ENCODE measurements at regions not wholly inside any gene's neighbourhood (a gene's known extent, or its start where the extent isn't known, plus 50 kb on each side); places are given as distances from the start of the nearest gene placed in this dataset.
"Not testable (repeated sequence)": the region's sequence is repeated elsewhere in the genome, so short reads cannot be mapped to it uniquely, and the experiment has no call there.

- Histone ChIP-seq H3K9me2 (replicated peaks; ENCODE audit: insufficient read depth, low read length) (no peaks in the 10 kb centered on the region), H3F3A (ENCODE audit: insufficient read depth, low read length) (no peaks in the 10 kb centered on the region)
- no peak for DNase-seq
These were observed 144.2 kb upstream of the PARD3B start for GRCh38 chr2:204401114-204401513.

GRCh38 chr2:204407204-204408014 lies 137.9 kb upstream of the PARD3B start:
- no peaks in the 10 kb centered on the region for H3K9me2 ChIP-seq (replicated peaks; ENCODE audit: insufficient read depth, low read length)
- no peaks in the 10 kb centered on the region for H3K9me3 ChIP-seq (replicated peaks; ENCODE audit: insufficient read depth, low read length)
- no peak overlapping the region for H3K4me3 ChIP-seq (ENCODE audit: low read length)
- no peak for DNase-seq
- H3K27me3 ChIP-seq (replicated peaks; ENCODE audit: insufficient read depth, low read length): no peaks in the 10 kb centered on the region
- TF ChIP-seq EZH2 (optimal IDR thresholded peaks at IDR 0.05; ENCODE audit: low read depth, low read length): no peak
- TF ChIP-seq CTCF (IDR thresholded peaks at IDR 0.05; ENCODE audit: low read length): no peak
- no peak for TF ChIP-seq EZH2phosphoT487 (IDR thresholded peaks at IDR 0.05; ENCODE audit: low read length)
- H3F3A ChIP-seq (ENCODE audit: insufficient read depth, low read length): no peaks in the 10 kb centered on the region
- no peaks in the 10 kb centered on the region for H3K36me3 ChIP-seq (replicated peaks; ENCODE audit: insufficient read depth, low read length)
- no peaks in the 10 kb centered on the region for H3K4me1 ChIP-seq (ENCODE audit: low read length)
- no peaks in the 10 kb centered on the region for H4K20me1 ChIP-seq (ENCODE audit: insufficient read depth, low read length)
- H3K79me2 ChIP-seq (ENCODE audit: low read length): no peaks in the 10 kb centered on the region
- no peak overlapping the region for H3K4me2 ChIP-seq (ENCODE audit: low read depth, low read length)
- no peak overlapping the region for H2AFZ ChIP-seq (ENCODE audit: low read length)
- no peak overlapping the region for H3K9ac ChIP-seq (ENCODE audit: low read length)
- H3K27ac ChIP-seq (ENCODE audit: low read length): no peak overlapping the region

More at GRCh38 chr2:204401114-204401513, 144.2 kb upstream of the PARD3B start:
- no peak overlapping the region for H3K4me2 ChIP-seq (ENCODE audit: low read depth, low read length)
- no peaks in the 10 kb centered on the region for H3K79me2 ChIP-seq (ENCODE audit: low read length)
- H3K4me1 ChIP-seq (ENCODE audit: low read length): no peaks in the 10 kb centered on the region
- H3K9me3 ChIP-seq (replicated peaks; ENCODE audit: insufficient read depth, low read length): no peaks in the 10 kb centered on the region
- H2AFZ ChIP-seq (ENCODE audit: low read length): no peak overlapping the region
- H4K20me1 ChIP-seq (ENCODE audit: insufficient read depth, low read length): no peaks in the 10 kb centered on the region
- no peaks in the 10 kb centered on the region for H3K27me3 ChIP-seq (replicated peaks; ENCODE audit: insufficient read depth, low read length)
- H3K4me3 ChIP-seq (ENCODE audit: low read length): no peak overlapping the region
- H3K36me3 ChIP-seq (replicated peaks; ENCODE audit: insufficient read depth, low read length): no peaks in the 10 kb centered on the region
- H3K27ac ChIP-seq (ENCODE audit: low read length): no peak overlapping the region
- TF ChIP-seq CTCF (IDR thresholded peaks at IDR 0.05; ENCODE audit: low read length) (no peak), EZH2 (optimal IDR thresholded peaks at IDR 0.05; ENCODE audit: low read depth, low read length) (no peak), EZH2phosphoT487 (IDR thresholded peaks at IDR 0.05; ENCODE audit: low read length) (no peak)
- H3K9ac ChIP-seq (ENCODE audit: low read length): no peak overlapping the region

GRCh38 chr2:204412782-204413181 lies 132.5 kb upstream of the PARD3B start:
- H3K36me3 ChIP-seq (replicated peaks; ENCODE audit: insufficient read depth, low read length); H3K4me1 ChIP-seq (ENCODE audit: low read length); H3K9me2 ChIP-seq (replicated peaks; ENCODE audit: insufficient read depth, low read length): not testable (repeated sequence)

More at GRCh38 chr2:204412782-204413181, 132.5 kb upstream of the PARD3B start:
- not testable (repeated sequence) for H4K20me1 ChIP-seq (ENCODE audit: insufficient read depth, low read length); H3F3A ChIP-seq (ENCODE audit: insufficient read depth, low read length); H3K4me3 ChIP-seq (ENCODE audit: low read length); H3K4me2 ChIP-seq (ENCODE audit: low read depth, low read length); H2AFZ ChIP-seq (ENCODE audit: low read length); H3K79me2 ChIP-seq (ENCODE audit: low read length); H3K27ac ChIP-seq (ENCODE audit: low read length); H3K9me3 ChIP-seq (replicated peaks; ENCODE audit: insufficient read depth, low read length); DNase-seq; H3K27me3 ChIP-seq (replicated peaks; ENCODE audit: insufficient read depth, low read length); H3K9ac ChIP-seq (ENCODE audit: low read length)
